Ovary (tissue), 3 donors: ENCODE measurements at regions not wholly inside any gene's neighbourhood (a gene's known extent, or its start where the extent isn't known, plus 50 kb on each side); places are given as distances from the start of the nearest gene placed in this dataset.

Source experiments
- CTCF ChIP-seq, 3 donors: fragments of 450-650 bp in 2 of 3; fragments of 200-600 bp in 1 of 3; IDR thresholded peaks; one replicate each; pipeline versions ENCODE4 v1.5.1 to v1.8.0; 2016 to 2022; ENCODE audit warnings: antibody characterized with exemption in 3 of 3, mild to moderate bottlenecking in 1 of 3
- EP300 ChIP-seq: sonication (generic); formaldehyde crosslinking; IDR thresholded peaks from one replicate; pipeline ENCODE4 v1.6.1; 2017; ENCODE audit warnings: antibody characterized with exemption
- POLR2A ChIP-seq: fragments of 450-650 bp; IDR thresholded peaks from one replicate; pipeline ENCODE4 v1.6.1; 2017; ENCODE audit warnings: antibody characterized with exemption, mild to moderate bottlenecking, moderate library complexity
- donor health status: DM: no; HTN: no; CAD: no.

DNA sequence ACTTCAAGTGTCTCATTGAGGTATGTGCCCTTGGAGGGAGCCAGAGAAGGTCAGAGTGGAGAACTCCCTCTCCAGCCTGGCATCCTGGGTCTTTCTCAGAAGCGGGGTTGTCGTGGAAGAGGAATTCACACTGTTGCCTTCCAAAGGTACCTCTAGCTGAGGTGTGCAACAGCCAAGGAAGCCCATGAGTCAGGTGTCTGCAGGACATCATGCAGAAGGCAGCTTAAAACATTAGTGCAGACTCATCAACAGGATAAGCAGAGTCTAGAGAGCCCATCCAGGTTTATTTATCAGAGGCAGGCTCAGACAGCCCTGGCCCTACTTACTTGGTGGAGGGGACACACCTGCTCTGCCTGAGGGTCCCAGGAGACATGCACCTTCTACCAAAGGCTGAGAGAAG, 95.6 kb upstream of the TPM1 start:
- TF ChIP-seq CTCF (IDR thresholded peaks at IDR 0.05) = no peak
- no peak for TF ChIP-seq EP300
- TF ChIP-seq POLR2A = no peak
